Progenitor cell of endocrine pancreas (in vitro differentiated cells): ENCODE measurements at regions not wholly inside any gene's neighbourhood (a gene's known extent, or its start where the extent isn't known, plus 50 kb on each side); places are given as distances from the start of the nearest gene placed in this dataset.
A peak's percentile ranks its signal among the peaks of the same experiment; 100 is the strongest.
"Not testable (repeated sequence)": the region's sequence is repeated elsewhere in the genome, so short reads cannot be mapped to it uniquely, and the experiment has no call there.

Experiments
- DNase-seq: peaks from one replicate; pipeline ENCODE4 v3.0.0; 2021; ENCODE audit warnings: low spot score; ENCODE audit not compliant: unreplicated experiment
- H3K27ac Mint-ChIP-seq: 2 replicates; pipeline ENCODE4 v1.8.0; 2021; ENCODE audit warnings: mild to moderate bottlenecking, moderate library complexity, mixed read lengths
- H3K27me3 Mint-ChIP-seq: 2 replicates; pipeline ENCODE4 v1.8.0; 2021; ENCODE audit warnings: mixed read lengths
- H3K36me3 Mint-ChIP-seq: 2 replicates; pipeline ENCODE4 v1.8.0; 2022; ENCODE audit warnings: mixed read lengths; ENCODE audit not compliant: insufficient read depth
- H3K4me1 Mint-ChIP-seq: 2 replicates; pipeline ENCODE4 v1.8.0; 2021; ENCODE audit warnings: low read depth, mixed read lengths
- H3K4me3 Mint-ChIP-seq: 2 replicates; pipeline ENCODE4 v1.8.0; 2021; ENCODE audit warnings: low read depth, mild to moderate bottlenecking, moderate library complexity, mixed read lengths
- H3K9me3 Mint-ChIP-seq: 2 replicates; pipeline ENCODE4 v1.8.0; 2021; ENCODE audit warnings: low read depth, mixed read lengths
- CTCF ChIP-seq: fragments of 200-600 bp; sonication (generic); IDR thresholded peaks from one replicate; pipeline ENCODE4 v1.5.0; 2021; ENCODE audit warnings: antibody characterized with exemption, mild to moderate bottlenecking; ENCODE audit not compliant: unreplicated experiment

DNA sequence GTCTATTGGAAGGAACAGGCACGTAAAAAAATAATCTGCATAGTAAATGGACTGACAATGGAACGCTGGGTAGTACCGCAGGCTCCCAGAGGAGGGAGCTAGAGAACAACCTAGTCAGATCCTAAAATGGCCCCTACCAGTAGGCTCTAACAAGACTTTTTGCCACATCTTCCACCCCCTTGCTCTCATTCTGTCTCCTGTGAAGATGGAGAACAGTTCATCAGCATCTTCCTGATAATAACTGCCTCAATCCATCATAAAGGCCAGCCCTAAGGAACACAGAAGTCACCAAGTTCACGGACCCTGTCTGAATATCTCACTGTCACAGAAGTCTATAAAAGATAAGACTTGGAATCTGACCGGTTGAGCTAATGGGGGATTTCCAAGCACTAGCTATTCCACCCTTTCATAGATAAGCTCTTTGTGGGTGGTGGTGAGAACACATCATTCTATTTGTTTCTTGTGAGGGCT lies 133.4 kb downstream of the SLC1A3 start:
- DNase-seq = peak; percentile 56
- Mint-ChIP-seq H3K27me3 (peaks cover 15% of the 10 kb centered on the region), H3K4me3 (no peak overlapping the region), H3K27ac (no peak overlapping the region), H3K9me3 (no peaks in the 10 kb centered on the region), H3K4me1 (peaks cover 15% of the 10 kb centered on the region), H3K36me3 (no peaks in the 10 kb centered on the region)
- peak; percentile 85 for TF ChIP-seq CTCF

- no peak overlapping the region for H3K4me3 Mint-ChIP-seq
- H3K27me3 Mint-ChIP-seq = peaks cover 9% of the 10 kb centered on the region
- H3K9me3 Mint-ChIP-seq = no peaks in the 10 kb centered on the region
Observed at GRCh38 chr5:36740259-36740898, 134.0 kb downstream of the SLC1A3 start.

GRCh38 chr5:36741128-36741527 lies 134.7 kb downstream of the SLC1A3 start:
- H3K4me1 Mint-ChIP-seq = peaks cover 22% of the 10 kb centered on the region
- H3K4me3 Mint-ChIP-seq = no peak overlapping the region
- no peak overlapping the region for H3K27ac Mint-ChIP-seq
- H3K9me3 Mint-ChIP-seq = no peaks in the 10 kb centered on the region
- H3K27me3 Mint-ChIP-seq = peaks cover 9% of the 10 kb centered on the region
- no peak for DNase-seq
- no peaks in the 10 kb centered on the region for H3K36me3 Mint-ChIP-seq
- TF ChIP-seq CTCF = no peak

More at GRCh38 chr5:36740259-36740898, 134.0 kb downstream of the SLC1A3 start:
- Mint-ChIP-seq H3K27ac (no peak overlapping the region), H3K36me3 (no peaks in the 10 kb centered on the region), H3K4me1 (peaks cover 18% of the 10 kb centered on the region)
- TF ChIP-seq CTCF = no peak
- DNase-seq = no peak

DNA sequence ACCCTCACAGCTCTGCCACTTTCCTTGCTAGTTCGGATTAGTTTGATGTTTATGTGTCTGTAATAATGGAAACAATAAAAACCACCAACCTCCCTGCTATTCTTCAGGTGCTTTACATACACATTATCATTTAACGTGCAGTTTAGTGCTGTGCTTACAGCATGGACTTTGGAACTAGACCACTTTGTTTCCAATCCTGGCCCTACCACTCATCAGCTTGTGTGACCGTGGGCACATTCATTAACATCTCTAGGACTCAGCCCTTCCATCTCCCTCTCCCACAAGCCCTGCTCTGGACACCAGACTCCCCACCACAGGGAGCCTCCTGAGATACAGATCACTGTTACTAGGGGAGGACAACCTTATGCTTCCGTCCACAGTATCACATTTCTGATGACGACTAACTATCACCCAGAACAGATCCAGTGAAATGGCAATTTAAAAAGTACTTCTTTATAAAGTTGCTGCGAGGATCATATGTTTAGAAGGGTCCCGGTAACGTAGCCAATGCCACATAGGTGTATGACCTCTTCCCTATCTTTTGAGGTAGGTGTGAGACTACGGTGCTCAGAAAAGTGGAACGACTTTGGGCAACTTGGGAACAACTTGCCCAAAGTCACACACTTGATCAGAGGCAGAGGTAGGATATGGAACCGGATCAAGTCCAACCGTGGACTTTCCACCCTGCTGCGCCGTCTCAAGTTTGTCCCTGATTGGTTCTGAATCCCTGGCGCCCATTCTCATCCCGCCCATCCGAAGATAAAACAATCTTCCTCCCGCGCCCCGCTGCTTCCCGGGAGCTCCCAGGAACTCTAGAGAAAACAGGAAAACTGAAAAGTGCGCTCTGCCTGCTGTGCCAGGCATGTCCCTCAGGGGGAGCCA lies 132.4 kb upstream of the NIPBL start:
- Mint-ChIP-seq H3K4me1 (peaks cover 32% of the 10 kb centered on the region), H3K4me3 (peak overlapping the region; percentile 92), H3K27me3 (peaks cover 5% of the 10 kb centered on the region), H3K36me3 (no peaks in the 10 kb centered on the region), H3K27ac (peak overlapping the region; percentile 90), H3K9me3 (no peaks in the 10 kb centered on the region)
- TF ChIP-seq CTCF = peak; percentile 85
- no peak for DNase-seq

- H3K9me3 Mint-ChIP-seq = no peaks in the 10 kb centered on the region
- peaks cover 31% of the 10 kb centered on the region for H3K4me1 Mint-ChIP-seq
- TF ChIP-seq CTCF = peak; percentile 10
- peak; percentile 88 for DNase-seq
- H3K27ac Mint-ChIP-seq = peak overlapping the region; percentile 99
- peaks cover 5% of the 10 kb centered on the region for H3K27me3 Mint-ChIP-seq
- peak overlapping the region; percentile 92 for H3K4me3 Mint-ChIP-seq
- no peaks in the 10 kb centered on the region for H3K36me3 Mint-ChIP-seq
Observed at GRCh38 chr5:36744773-36745589, 131.6 kb upstream of the NIPBL start.

DNA sequence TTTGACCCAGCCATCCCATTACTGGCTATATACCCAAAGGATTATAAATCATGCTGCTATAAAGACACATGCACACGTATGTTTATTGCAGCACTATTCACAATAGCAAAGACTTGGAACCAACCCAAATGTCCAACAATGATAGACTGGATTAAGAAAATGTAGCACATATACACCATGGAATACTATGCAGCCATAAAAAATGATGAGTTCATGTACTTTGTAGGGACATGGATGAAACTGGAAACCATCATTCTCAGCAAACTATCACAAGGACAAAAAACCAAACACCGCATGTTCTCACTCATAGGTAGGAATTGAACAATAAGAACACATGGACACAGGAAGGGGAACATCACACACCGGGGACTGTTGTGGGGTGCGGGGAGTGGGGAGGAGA lies 128.8 kb upstream of the NIPBL start:
- DNase-seq, H3K9me3 Mint-ChIP-seq, H3K27ac Mint-ChIP-seq: not testable (repeated sequence)

More for the DNA sequence above, 128.8 kb upstream of the NIPBL start:
- H3K36me3 Mint-ChIP-seq, H3K27me3 Mint-ChIP-seq, H3K4me3 Mint-ChIP-seq: not testable (repeated sequence)
- H3K4me1 Mint-ChIP-seq = peaks cover 30% of the 10 kb centered on the region
